Mesendoderm (in vitro differentiated cells): ENCODE measurements at regions not wholly inside any gene's neighbourhood (a gene's known extent, or its start where the extent isn't known, plus 50 kb on each side); places are given as distances from the start of the nearest gene placed in this dataset.

Experiments used
- DNase-seq: peaks from one replicate; pipeline ENCODE4 v3.0.0; 2013
- H2AK5ac ChIP-seq: 2 replicates; pipeline ENCODE4 v1.6.1; 2013; ENCODE audit warnings: low read length, inconsistent platforms
- H2BK120ac ChIP-seq: 2 replicates; pipeline ENCODE4 v1.6.1; 2013; ENCODE audit warnings: low read depth, mild to moderate bottlenecking, low read length, moderate library complexity, mixed read lengths
- H2BK15ac ChIP-seq: replicated peaks from 2 replicates; pipeline ENCODE4 v1.6.1; 2013; ENCODE audit warnings: low read depth, mild to moderate bottlenecking, moderate library complexity
- H2BK5ac ChIP-seq: 2 replicates; pipeline ENCODE4 v1.6.1; 2013; ENCODE audit warnings: low read length, inconsistent platforms
- H3K18ac ChIP-seq: 2 replicates; pipeline ENCODE4 v1.6.1; 2013; ENCODE audit warnings: mild to moderate bottlenecking, low read length, mixed read lengths
- H3K23ac ChIP-seq: one replicate; pipeline ENCODE4 v1.6.1; 2013; ENCODE audit warnings: low read length
- H3K27ac ChIP-seq: 2 replicates; pipeline ENCODE4 v1.5.1; 2013; ENCODE audit warnings: low read depth, mild to moderate bottlenecking, inconsistent platforms, low read length, moderate library complexity
- H3K27me3 ChIP-seq: 2 replicates; pipeline ENCODE4 v1.6.1; 2013; ENCODE audit warnings: low read length, control low read depth, mild to moderate bottlenecking, inconsistent platforms; ENCODE audit not compliant: insufficient read depth, poor library complexity
- H3K36me3 ChIP-seq: 2 replicates; pipeline ENCODE4 v1.6.1; 2013; ENCODE audit warnings: low read length, inconsistent platforms; ENCODE audit not compliant: control insufficient read depth, insufficient read depth
- H3K4ac ChIP-seq: one replicate; pipeline ENCODE4 v1.6.1; 2013; ENCODE audit warnings: low read depth, mild to moderate bottlenecking, low read length, moderate library complexity
- H3K4me1 ChIP-seq: 2 replicates; pipeline ENCODE4 v1.6.1; 2013; ENCODE audit warnings: low read depth, low read length, inconsistent platforms; ENCODE audit not compliant: control insufficient read depth
- H3K4me2 ChIP-seq: 2 replicates; pipeline ENCODE4 v1.6.1; 2013; ENCODE audit warnings: low read length
- H3K4me3 ChIP-seq: 2 replicates; pipeline ENCODE4 v1.5.1; 2013; ENCODE audit warnings: mild to moderate bottlenecking, low read length
- H3K56ac ChIP-seq: one replicate; pipeline ENCODE4 v1.6.1; 2013; ENCODE audit warnings: low read length
- H3K79me1 ChIP-seq: 2 replicates; pipeline ENCODE4 v1.6.1; 2013; ENCODE audit warnings: low read length, inconsistent platforms
- H3K79me2 ChIP-seq: 2 replicates; pipeline ENCODE4 v1.6.1; 2013; ENCODE audit warnings: mild to moderate bottlenecking, low read length; ENCODE audit not compliant: control insufficient read depth, insufficient read depth
- H3K9ac ChIP-seq: 2 replicates; pipeline ENCODE4 v1.6.1; 2013; ENCODE audit warnings: low read length, inconsistent platforms
- H4K5ac ChIP-seq: one replicate; pipeline ENCODE4 v1.6.1; 2013; ENCODE audit warnings: low read length
- H4K8ac ChIP-seq: one replicate; pipeline ENCODE4 v1.6.1; 2013; ENCODE audit warnings: low read depth, mild to moderate bottlenecking, control low read depth, low read length, moderate library complexity
- WGBS: extraction: QIAGEN DNeasy Blood & Tissue Kit; methylation state at CpG from one replicate; pipeline ENCODE4 v1.1.7; 2013; ENCODE audit warnings: low lambda C conversion rate, missing lambda C conversion rate; ENCODE audit not compliant: insufficient coverage; ENCODE audit errors: extremely low coverage; 5-methylcytosine and 5-hydroxymethylcytosine counted together

DNA sequence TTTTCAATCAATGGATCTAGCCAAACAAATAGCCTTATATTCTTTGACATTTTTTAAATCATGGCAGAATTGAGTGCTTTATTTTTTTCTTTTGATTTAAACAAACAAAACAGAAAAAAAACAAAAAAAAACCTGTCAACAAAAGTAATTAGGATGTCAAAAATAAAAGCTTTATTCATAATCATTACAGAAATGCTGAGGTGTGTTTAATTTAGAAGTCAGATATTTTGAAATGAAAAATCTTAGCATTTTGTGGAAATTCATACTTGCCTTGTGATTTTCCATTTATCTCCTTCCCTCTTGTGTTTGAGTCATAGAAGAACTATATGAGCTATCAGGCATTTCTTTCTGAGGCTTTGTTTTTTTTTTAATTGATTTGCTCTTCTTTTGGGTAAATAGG, 387.0 kb upstream of the STXBP6 start:
- no peaks in the 10 kb centered on the region for H3K79me1 ChIP-seq
- H4K5ac ChIP-seq: no peak overlapping the region
- no peak overlapping the region for H4K8ac ChIP-seq
- no peak overlapping the region for H3K23ac ChIP-seq
- H3K18ac ChIP-seq: no peak overlapping the region
- no peak overlapping the region for H3K27ac ChIP-seq
- H3K4ac ChIP-seq: no peak overlapping the region
- no peak overlapping the region for H3K56ac ChIP-seq
- no peak overlapping the region for H3K4me2 ChIP-seq
- H3K4me1 ChIP-seq: no peaks in the 10 kb centered on the region
- no peaks in the 10 kb centered on the region for H3K27me3 ChIP-seq
- H2BK15ac ChIP-seq: no peak overlapping the region
- H3K36me3 ChIP-seq: no peaks in the 10 kb centered on the region
- H2BK120ac ChIP-seq: no peak overlapping the region
- no peaks in the 10 kb centered on the region for H3K79me2 ChIP-seq
- H2AK5ac ChIP-seq: no peak overlapping the region
- H3K9ac ChIP-seq: no peak overlapping the region
- H2BK5ac ChIP-seq: no peak overlapping the region
- no peak overlapping the region for H3K4me3 ChIP-seq
- no peak for DNase-seq

DNA sequence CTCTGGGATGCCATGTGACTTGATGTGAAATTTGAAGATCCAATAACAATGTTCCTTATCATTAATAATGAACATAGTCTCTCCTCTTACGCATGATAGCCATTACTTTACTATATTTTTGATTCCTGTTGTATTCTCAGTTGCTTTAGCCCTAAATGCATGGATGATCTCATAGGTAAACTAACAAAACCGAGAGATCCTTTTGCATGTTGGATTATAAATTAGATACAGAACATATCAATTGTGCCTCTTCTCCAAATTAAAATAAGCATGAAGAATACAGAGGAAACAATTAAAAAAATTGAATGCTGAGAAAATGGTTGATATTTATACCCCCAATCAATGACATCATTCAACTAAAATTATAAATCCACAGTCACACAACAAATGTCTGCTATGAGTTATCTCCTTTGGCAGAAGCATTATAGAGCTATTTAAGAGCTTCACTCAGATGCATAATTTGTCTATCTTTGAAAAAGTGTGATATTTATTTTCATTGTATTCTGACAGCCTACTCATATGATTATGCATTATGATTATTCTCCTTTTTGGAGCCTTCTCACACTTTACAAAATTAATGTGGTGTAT, 386.4 kb upstream of the STXBP6 start:
- no peak overlapping the region for H3K4me3 ChIP-seq
- no peak overlapping the region for H3K27ac ChIP-seq
- WGBS: no CpG with 5 or more reads among the region's 2 CpGs
- H2BK120ac ChIP-seq: no peak overlapping the region
- no peak overlapping the region for H3K23ac ChIP-seq
- H2BK5ac ChIP-seq: no peak overlapping the region
- H3K18ac ChIP-seq: no peak overlapping the region
- no peaks in the 10 kb centered on the region for H3K36me3 ChIP-seq
- H3K4me2 ChIP-seq: no peak overlapping the region
- H4K8ac ChIP-seq: no peak overlapping the region
- H2BK15ac ChIP-seq: no peak overlapping the region
- H3K4ac ChIP-seq: no peak overlapping the region
- no peak overlapping the region for H4K5ac ChIP-seq
- H3K27me3 ChIP-seq: no peaks in the 10 kb centered on the region
- no peak overlapping the region for H2AK5ac ChIP-seq
- H3K9ac ChIP-seq: no peak overlapping the region
- H3K56ac ChIP-seq: no peak overlapping the region
- H3K4me1 ChIP-seq: no peaks in the 10 kb centered on the region
- no peaks in the 10 kb centered on the region for H3K79me1 ChIP-seq
- H3K79me2 ChIP-seq: no peaks in the 10 kb centered on the region
- no peak for DNase-seq

DNA sequence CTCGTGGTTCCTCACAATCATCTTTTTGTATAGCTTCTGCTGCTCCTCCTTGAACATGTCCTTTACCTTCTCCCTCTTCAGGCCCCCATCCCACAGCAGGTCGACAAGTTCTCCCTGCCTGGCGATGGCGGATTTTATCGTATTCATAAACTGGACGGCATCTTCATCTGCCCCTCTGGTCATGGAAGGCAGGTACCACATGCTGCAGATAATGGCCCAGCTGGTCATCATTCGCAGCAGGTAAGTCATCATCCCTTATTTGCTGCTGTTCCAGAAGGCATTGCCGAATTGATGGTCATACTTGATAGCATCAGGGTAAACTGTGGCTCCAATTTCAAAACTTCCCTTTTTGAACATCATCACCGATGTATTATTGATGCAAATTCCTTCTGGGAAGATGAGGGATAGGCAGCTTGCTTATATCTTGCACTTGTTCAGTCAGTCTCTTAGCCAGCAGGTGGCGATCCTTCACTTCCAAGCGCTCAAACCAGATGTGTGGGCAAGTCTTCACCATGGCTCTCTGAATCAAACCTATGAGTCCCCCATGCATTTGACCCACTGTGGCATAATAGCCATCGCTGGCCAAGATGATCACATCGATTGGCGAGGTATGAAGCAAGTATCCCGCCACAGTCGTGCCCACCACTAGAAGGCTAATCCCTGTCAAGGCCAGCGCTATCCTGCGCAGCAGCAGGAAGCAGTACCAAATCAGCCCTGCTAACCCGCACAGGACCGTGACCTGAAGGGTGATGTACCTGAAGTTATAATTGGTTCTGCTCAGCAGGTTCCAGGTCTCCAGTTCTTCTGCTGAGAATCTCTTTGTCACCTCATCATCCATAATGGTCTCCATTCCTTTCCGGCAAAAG, 381.5 kb upstream of the STXBP6 start:
- Histone ChIP-seq H3K56ac (no peak overlapping the region), H3K4me3 (no peak overlapping the region), H3K27me3 (no peaks in the 10 kb centered on the region), H2BK5ac (no peak overlapping the region), H3K4me1 (no peaks in the 10 kb centered on the region), H3K4me2 (no peak overlapping the region), H3K36me3 (no peaks in the 10 kb centered on the region), H3K18ac (no peak overlapping the region), H3K9ac (no peak overlapping the region), H3K4ac (no peak overlapping the region), H3K79me2 (no peaks in the 10 kb centered on the region), H3K23ac (no peak overlapping the region), H3K79me1 (no peaks in the 10 kb centered on the region), H2BK15ac (no peak overlapping the region), H2BK120ac (no peak overlapping the region), H4K5ac (no peak overlapping the region), H2AK5ac (no peak overlapping the region), H4K8ac (no peak overlapping the region), H3K27ac (no peak overlapping the region)
- DNase-seq: peak; percentile 72
- no CpG with 5 or more reads among the region's 21 CpGs for WGBS

DNA sequence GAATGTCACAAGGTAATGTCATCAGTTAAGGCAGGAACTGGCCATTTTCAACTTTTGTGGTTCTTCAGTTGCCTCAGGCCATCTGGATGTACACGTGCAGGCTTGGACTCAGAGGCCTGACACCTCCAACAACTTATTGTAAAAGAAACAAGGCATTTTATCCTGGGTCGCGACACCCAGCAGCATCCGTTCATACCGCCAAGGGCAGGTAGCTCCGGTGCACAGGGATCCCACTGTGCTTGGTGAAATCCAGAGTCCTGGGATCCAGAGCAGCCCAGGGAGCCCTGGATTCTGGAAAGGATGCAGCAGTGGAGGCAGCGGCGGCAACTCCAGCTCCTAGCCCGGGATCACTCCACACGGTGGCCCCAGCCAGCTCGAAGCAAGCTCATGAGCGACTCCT, 380.9 kb upstream of the STXBP6 start:
- no peak overlapping the region for H3K27ac ChIP-seq
- no peaks in the 10 kb centered on the region for H3K79me1 ChIP-seq
- H3K4me1 ChIP-seq: no peaks in the 10 kb centered on the region
- H2AK5ac ChIP-seq: no peak overlapping the region
- H3K18ac ChIP-seq: no peak overlapping the region
- no peak overlapping the region for H4K5ac ChIP-seq
- H3K56ac ChIP-seq: no peak overlapping the region
- no peak overlapping the region for H2BK15ac ChIP-seq
- no peak overlapping the region for H2BK120ac ChIP-seq
- no peak for DNase-seq
- H3K4me3 ChIP-seq: no peak overlapping the region
- no peak overlapping the region for H2BK5ac ChIP-seq
- H3K79me2 ChIP-seq: no peaks in the 10 kb centered on the region
- H3K4me2 ChIP-seq: no peak overlapping the region
- H3K9ac ChIP-seq: no peak overlapping the region
- H3K23ac ChIP-seq: no peak overlapping the region
- no CpG with 5 or more reads among the region's 12 CpGs for WGBS
- H4K8ac ChIP-seq: no peak overlapping the region
- no peak overlapping the region for H3K4ac ChIP-seq
- H3K27me3 ChIP-seq: no peaks in the 10 kb centered on the region
- H3K36me3 ChIP-seq: no peaks in the 10 kb centered on the region

DNA sequence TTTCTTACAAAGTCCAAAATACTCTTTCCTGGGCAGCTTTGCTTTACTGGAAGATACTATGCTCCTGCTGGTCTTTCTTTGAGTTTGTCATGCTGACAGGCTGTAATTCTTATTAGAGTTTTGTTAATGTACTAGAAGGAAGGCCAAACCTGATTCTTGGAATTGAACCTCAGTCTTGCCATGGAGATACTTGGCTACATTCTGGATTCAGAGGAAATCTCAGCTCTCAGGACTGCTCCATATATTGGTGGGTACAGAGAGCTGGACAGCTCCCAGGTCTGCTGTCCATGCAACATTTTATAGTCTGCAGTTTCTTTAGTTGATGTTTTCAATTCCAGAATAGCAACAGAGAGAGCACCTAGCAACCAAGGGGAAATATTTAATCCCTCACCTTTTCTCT, 363.1 kb upstream of the STXBP6 start:
- no peaks in the 10 kb centered on the region for H3K27me3 ChIP-seq
- no peak overlapping the region for H2BK120ac ChIP-seq
- no peaks in the 10 kb centered on the region for H3K4me1 ChIP-seq
- H3K4me2 ChIP-seq: no peak overlapping the region
- H3K79me1 ChIP-seq: no peaks in the 10 kb centered on the region
- H3K9ac ChIP-seq: no peak overlapping the region
- no peak overlapping the region for H3K4ac ChIP-seq
- no peak overlapping the region for H4K5ac ChIP-seq
- no peak overlapping the region for H2BK5ac ChIP-seq
- no peak overlapping the region for H3K56ac ChIP-seq
- no peak overlapping the region for H3K23ac ChIP-seq
- H3K79me2 ChIP-seq: no peaks in the 10 kb centered on the region
- no peak overlapping the region for H3K18ac ChIP-seq
- no peak overlapping the region for H4K8ac ChIP-seq
- no peaks in the 10 kb centered on the region for H3K36me3 ChIP-seq
- H2BK15ac ChIP-seq: no peak overlapping the region
- H3K27ac ChIP-seq: no peak overlapping the region
- no peak for DNase-seq
- H3K4me3 ChIP-seq: no peak overlapping the region
- no peak overlapping the region for H2AK5ac ChIP-seq
